GM10266 (cell line): ENCODE measurements at regions not wholly inside any gene's neighbourhood (a gene's known extent, or its start where the extent isn't known, plus 50 kb on each side); places are given as distances from the start of the nearest gene placed in this dataset.

ENCODE experiments used
- DNase-seq: peaks from one replicate; pipeline ENCODE4 v3.0.0; 2012; ENCODE audit errors: extremely low spot score
- CTCF ChIP-seq: IDR thresholded peaks from 2 replicates; pipeline ENCODE4 v1.5.1; 2012; ENCODE audit warnings: mild to moderate bottlenecking, low read depth; ENCODE audit not compliant: control insufficient read depth, insufficient read depth; ENCODE audit errors: missing control alignments

- DNase-seq, result no peak
- no peak for TF ChIP-seq CTCF
Measured at GRCh38 chr4:108249397-108249796, 80.7 kb upstream of the LEF1 start.

GRCh38 chr4:108247387-108248049, 78.8 kb upstream of the LEF1 start:
- DNase-seq, result no peak
- no peak for TF ChIP-seq CTCF

- DNase-seq, result no peak
- TF ChIP-seq CTCF, result no peak
Measured at GRCh38 chr4:108244606-108245005, 75.9 kb upstream of the LEF1 start.

- no peak for DNase-seq
Measured at GRCh38 chr4:108240366-108240765, 71.6 kb upstream of the LEF1 start.

GRCh38 chr4:108237693-108238092, 69.0 kb upstream of the LEF1 start:
- no peak for DNase-seq
- TF ChIP-seq CTCF, result no peak

More at GRCh38 chr4:108240366-108240765, 71.6 kb upstream of the LEF1 start:
- TF ChIP-seq CTCF, result no peak

- no peak for DNase-seq
- no peak for TF ChIP-seq CTCF
Measured at GRCh38 chr4:108236264-108236663, 67.5 kb upstream of the LEF1 start.

GRCh38 chr4:108227923-108228322, 59.2 kb upstream of the LEF1 start:
- no peak for TF ChIP-seq CTCF
- no peak for DNase-seq
